Subcutaneous abdominal adipose tissue (tissue), 5 donors: ENCODE measurements at regions not wholly inside any gene's neighbourhood (a gene's known extent, or its start where the extent isn't known, plus 50 kb on each side); places are given as distances from the start of the nearest gene placed in this dataset.

Experiments
- H3K27ac ChIP-seq: one replicate; pipeline ENCODE4 v1.7.0; 2013; ENCODE audit warnings: low read depth, mild to moderate bottlenecking, inconsistent platforms, low read length, moderate library complexity
- H3K27me3 ChIP-seq, 5 donors: one replicate each; pipeline ENCODE4 v1.7.0; 2013; ENCODE audit warnings: low read length in 5 of 5, inconsistent platforms in 1 of 5; ENCODE audit not compliant: control insufficient read depth in 5 of 5, insufficient read depth in 4 of 5
- H3K36me3 ChIP-seq, 5 donors: one replicate each; pipeline ENCODE4 v1.7.0; 2013; ENCODE audit warnings: low read length in 5 of 5; ENCODE audit not compliant: control insufficient read depth in 5 of 5, insufficient read depth in 5 of 5
- H3K4me1 ChIP-seq, 5 donors: one replicate each; pipeline ENCODE4 v1.7.0; 2013; ENCODE audit warnings: low read length in 5 of 5, mild to moderate bottlenecking in 3 of 5, moderate library complexity in 1 of 5; ENCODE audit not compliant: control insufficient read depth in 5 of 5, insufficient read depth in 5 of 5
- H3K4me3 ChIP-seq, 5 donors: one replicate each; pipeline ENCODE4 v1.7.0; 2013; ENCODE audit warnings: low read length in 5 of 5, low read depth in 1 of 5
- H3K9ac ChIP-seq, 5 donors: one replicate each; pipeline ENCODE4 v1.7.0; 2013; ENCODE audit warnings: low read length in 5 of 5, mild to moderate bottlenecking in 4 of 5, moderate library complexity in 3 of 5
- H3K9me3 ChIP-seq, 5 donors: one replicate each; pipeline ENCODE4 v1.7.0; 2013; ENCODE audit warnings: low read length in 5 of 5; ENCODE audit not compliant: control insufficient read depth in 5 of 5
- donor health status: healthy.
- donor health status: healthy.
- donor health status: healthy.
- donor health status: healthy.
- donor health status: healthy.

DNA sequence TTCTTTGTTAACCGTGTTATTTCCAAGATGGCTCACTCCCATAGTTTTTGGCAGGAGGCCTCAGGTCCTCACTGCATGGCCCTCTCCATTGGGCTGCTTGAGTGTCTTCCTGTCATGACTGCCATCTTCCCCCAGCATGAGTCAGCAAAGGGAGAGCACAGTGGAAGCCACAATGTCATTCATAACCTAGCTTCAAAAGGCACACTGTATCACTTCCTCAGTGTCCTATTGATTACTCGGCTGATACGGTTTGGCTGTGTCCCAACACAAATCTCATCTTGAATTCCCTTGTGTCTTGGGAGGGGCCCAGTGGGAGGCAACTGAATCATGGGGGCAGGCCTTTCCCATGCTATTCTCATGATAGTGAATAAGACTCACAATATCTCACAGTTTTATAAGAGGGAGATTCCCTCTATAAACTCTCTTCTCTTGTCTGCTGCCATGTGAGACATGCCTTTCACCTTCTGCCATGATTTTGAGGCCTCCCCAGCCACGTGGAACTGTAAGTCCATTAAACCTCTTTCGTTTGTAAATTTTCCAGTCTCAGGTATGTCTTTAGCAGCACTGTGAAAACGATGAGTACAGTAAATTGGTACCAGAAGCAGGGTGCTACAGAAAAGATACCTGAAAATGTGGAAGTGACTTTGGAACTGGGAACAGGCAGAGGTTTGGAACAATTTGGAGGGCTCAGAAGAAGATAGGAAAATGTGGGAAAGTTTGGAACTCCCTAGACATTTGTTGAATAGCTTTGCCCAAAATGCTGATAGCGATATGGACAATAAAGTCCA lies 106.5 kb downstream of the PRLHR start:
- Histone ChIP-seq H3K27me3 (peaks cover 0 to 3% (median 0%) of the 10 kb centered on the region in 5 donors), H3K36me3 (no peaks in the 10 kb centered on the region), H3K27ac (no peak overlapping the region), H3K4me3 (no peak overlapping the region), H3K9me3 (peaks cover 0 to 4% (median 0%) of the 10 kb centered on the region in 5 donors), H3K4me1 (no peaks in the 10 kb centered on the region), H3K9ac (no peak overlapping the region)

DNA sequence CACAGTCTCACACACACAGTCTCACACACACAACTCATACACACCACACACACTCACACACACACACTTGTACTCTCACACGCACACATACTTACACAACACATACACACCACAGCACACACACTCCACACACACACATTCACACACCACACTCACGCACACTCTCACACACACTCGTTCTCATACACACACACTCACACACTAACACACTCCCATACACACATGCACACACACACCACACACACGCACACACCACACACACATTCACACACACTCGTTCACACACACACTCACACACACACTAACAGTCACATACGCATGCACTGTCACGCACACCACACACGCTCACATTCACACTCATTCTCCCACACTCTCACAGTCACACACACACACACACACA lies 109.8 kb downstream of the PRLHR start:
- Histone ChIP-seq H3K27me3 (peaks cover 0 to 3% (median 0%) of the 10 kb centered on the region in 5 donors), H3K9me3 (peaks cover 0 to 4% (median 0%) of the 10 kb centered on the region in 5 donors), H3K36me3 (no peaks in the 10 kb centered on the region), H3K4me1 (no peaks in the 10 kb centered on the region), H3K4me3 (no peak overlapping the region), H3K27ac (no peak overlapping the region), H3K9ac (no peak overlapping the region)

DNA sequence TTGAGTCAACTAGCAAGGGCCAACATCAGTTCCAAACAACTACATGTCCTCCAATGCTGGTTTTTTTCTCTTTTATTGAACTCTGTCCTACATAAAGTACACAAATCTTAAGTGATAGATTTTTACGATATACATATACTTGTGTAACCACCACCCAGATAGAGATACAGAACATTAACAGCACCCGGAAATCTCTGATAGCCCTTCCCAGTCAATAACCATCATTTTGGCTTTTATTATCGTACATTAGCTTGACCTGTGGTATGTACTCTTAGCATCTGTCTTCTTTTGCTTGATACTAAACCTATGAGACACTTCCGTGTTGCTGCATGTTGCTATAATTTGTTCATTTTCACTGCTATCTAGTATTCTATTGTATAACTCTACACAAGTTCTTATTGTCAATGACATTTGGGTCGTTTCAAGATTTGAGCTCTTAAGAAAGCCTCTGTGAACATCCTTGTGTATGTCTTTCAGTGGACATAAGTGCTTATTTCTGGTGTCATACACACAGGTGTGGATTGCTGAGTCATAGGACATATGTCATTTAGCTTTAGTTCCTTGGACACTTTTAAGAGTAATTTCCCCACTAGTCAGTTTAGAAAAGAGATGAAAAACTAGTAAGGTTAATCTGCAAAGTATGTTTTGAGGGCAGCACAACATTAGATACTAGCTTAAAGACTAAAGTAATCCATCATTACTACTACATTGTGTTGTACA lies 111.1 kb downstream of the PRLHR start:
- H3K9ac ChIP-seq, result no peak overlapping the region
- H3K27ac ChIP-seq, result no peak overlapping the region
- H3K36me3 ChIP-seq, result no peaks in the 10 kb centered on the region
- H3K9me3 ChIP-seq, result peaks cover 0 to 4% (median 0%) of the 10 kb centered on the region in 5 donors
- peaks cover 0 to 3% (median 0%) of the 10 kb centered on the region in 5 donors for H3K27me3 ChIP-seq
- H3K4me1 ChIP-seq, result no peaks in the 10 kb centered on the region
- H3K4me3 ChIP-seq, result no peak overlapping the region

DNA sequence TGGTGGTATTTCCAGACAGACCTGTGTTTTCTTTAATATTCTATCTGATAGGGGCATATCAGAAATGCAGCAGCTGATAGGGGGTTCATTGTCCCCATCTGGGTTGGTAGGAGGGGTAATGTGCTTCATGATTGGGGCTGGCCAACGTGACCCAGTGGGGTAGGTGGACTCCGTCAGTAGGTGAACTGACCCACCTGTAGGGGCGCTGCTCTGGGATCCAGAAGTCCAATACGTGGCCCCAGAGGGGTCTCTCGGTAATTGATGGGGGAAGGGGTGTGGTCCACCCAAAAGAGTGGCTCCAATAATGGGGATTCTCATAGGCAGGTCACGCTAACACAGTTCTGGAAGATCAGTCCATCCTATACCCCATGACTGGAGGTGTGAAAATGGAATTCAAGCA lies 112.0 kb downstream of the PRLHR start:
- Histone ChIP-seq H3K36me3 (no peaks in the 10 kb centered on the region), H3K4me1 (no peaks in the 10 kb centered on the region), H3K27me3 (peaks cover 0 to 3% (median 0%) of the 10 kb centered on the region in 5 donors), H3K9me3 (no peaks in the 10 kb centered on the region), H3K4me3 (no peak overlapping the region), H3K9ac (no peak overlapping the region), H3K27ac (no peak overlapping the region)

DNA sequence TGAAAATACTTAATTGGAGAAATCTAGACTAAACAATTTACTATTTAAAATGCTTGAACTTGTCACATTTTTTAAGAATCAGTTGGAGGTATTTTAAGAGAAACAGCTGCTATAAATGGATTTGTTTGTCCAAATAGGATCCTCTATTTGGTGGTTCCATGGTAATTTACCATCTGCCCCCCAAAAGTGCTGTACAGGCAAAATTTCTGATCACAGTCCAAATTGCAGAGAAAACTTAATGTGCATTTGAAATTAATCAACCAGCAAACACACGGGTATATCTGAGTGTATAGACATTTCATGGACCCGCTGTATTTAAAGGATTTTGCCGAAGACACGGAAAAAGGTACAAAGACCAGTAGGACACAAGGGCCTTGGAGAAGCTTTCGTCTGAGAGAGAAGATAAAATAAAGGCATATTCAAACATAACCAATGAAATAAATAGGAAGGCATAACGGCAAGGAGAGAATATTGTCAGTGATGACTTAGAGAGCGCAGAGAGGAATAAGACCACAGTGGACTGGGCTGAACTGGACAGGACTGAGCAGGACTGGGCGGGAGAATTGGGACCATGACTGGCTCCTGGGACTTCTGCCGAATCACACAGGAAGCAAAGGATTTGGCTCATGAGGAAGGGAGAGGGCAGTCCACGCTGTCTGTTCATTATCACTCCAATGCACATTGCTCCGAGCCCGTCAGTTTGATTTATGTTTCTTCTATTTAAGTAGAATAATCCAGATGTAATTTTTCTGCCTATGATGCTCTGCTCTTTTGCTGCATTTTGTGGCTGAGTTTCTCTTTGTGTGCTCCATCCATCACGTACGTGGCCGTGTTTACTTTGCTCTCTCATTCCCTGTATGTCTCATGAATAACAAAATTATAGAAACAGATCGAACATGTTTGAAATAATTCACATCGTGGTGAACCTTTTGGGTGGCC lies 112.8 kb downstream of the PRLHR start:
- no peak overlapping the region for H3K27ac ChIP-seq
- H3K4me1 ChIP-seq, result no peaks in the 10 kb centered on the region
- no peaks in the 10 kb centered on the region for H3K36me3 ChIP-seq
- no peak overlapping the region for H3K9ac ChIP-seq
- no peak overlapping the region for H3K4me3 ChIP-seq
- peaks cover 0 to 3% (median 0%) of the 10 kb centered on the region in 5 donors for H3K27me3 ChIP-seq
- H3K9me3 ChIP-seq, result no peaks in the 10 kb centered on the region

DNA sequence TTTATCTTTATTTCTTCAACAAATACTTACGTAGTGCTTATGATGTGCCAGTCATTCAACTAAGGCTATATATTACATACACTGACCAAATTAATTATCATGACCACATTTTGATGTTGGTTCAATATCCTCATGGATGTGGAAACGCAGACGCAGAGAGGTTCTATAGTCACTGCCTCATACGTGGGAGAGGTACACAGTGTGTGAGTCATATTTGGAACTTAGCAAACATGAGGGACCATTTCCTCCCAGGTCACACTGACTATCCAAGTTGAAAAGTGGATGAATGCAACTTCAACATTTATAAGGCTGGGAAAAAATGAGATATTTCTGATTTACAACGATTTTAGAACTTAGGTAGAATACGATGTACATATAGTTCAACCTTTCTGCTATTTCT lies 113.6 kb downstream of the PRLHR start:
- H3K27ac ChIP-seq, result no peak overlapping the region
- no peaks in the 10 kb centered on the region for H3K9me3 ChIP-seq
- no peaks in the 10 kb centered on the region for H3K4me1 ChIP-seq
- H3K36me3 ChIP-seq, result no peaks in the 10 kb centered on the region
- H3K27me3 ChIP-seq, result peaks cover 0 to 3% (median 0%) of the 10 kb centered on the region in 5 donors
- H3K9ac ChIP-seq, result no peak overlapping the region
- H3K4me3 ChIP-seq, result no peak overlapping the region

DNA sequence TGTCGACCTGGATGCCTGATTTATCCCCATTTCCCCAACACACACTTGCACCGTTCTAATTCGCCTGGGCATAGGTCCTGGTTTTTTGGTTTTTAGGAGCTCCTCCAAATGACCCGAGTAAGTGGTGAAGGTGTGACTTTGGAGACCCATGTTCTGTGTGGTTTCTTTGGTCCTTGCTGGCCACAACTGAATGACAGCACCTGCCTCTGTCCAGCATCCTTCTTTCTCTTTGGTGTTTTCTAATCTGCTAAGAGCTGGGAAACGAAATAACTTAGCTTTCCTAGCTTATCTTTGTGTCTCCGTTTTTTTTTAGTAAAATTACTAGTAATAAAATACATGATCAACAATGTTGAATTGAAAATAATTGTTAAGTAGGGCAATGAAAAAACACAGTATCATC lies 120.2 kb downstream of the PRLHR start:
- H3K4me1 ChIP-seq, result no peaks in the 10 kb centered on the region
- no peaks in the 10 kb centered on the region for H3K36me3 ChIP-seq
- no peak overlapping the region for H3K9ac ChIP-seq
- H3K9me3 ChIP-seq, result peaks cover 3 to 9% (median 6%) of the 10 kb centered on the region in 5 donors
- H3K27me3 ChIP-seq, result peaks cover 2 to 14% (median 6%) of the 10 kb centered on the region in 5 donors
- no peak overlapping the region for H3K27ac ChIP-seq
- H3K4me3 ChIP-seq, result no peak overlapping the region

DNA sequence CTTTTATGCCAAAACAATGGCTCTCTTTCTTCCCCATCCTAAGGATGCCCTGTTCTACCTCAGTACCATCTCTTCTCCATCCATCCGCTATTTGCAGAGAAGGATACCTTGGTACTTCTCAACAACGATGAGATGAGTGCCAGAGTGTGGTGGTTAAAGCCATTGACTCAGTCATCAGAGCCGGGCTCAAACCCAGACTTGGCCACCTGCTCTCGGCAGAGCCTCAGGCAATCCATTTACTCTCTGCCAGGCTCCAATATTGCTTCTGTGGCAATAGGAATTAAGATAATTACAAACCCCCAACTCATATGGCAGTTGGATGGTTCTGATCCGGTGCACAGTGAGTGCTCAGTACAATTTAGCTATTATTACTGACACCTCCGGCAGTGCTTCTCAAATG lies 121.3 kb downstream of the PRLHR start:
- peaks cover 3 to 9% (median 6%) of the 10 kb centered on the region in 5 donors for H3K9me3 ChIP-seq
- H3K27me3 ChIP-seq, result peaks cover 2 to 17% (median 6%) of the 10 kb centered on the region in 5 donors
- no peak overlapping the region for H3K9ac ChIP-seq
- no peaks in the 10 kb centered on the region for H3K36me3 ChIP-seq
- no peak overlapping the region for H3K27ac ChIP-seq
- H3K4me3 ChIP-seq, result no peak overlapping the region
- H3K4me1 ChIP-seq, result no peaks in the 10 kb centered on the region

DNA sequence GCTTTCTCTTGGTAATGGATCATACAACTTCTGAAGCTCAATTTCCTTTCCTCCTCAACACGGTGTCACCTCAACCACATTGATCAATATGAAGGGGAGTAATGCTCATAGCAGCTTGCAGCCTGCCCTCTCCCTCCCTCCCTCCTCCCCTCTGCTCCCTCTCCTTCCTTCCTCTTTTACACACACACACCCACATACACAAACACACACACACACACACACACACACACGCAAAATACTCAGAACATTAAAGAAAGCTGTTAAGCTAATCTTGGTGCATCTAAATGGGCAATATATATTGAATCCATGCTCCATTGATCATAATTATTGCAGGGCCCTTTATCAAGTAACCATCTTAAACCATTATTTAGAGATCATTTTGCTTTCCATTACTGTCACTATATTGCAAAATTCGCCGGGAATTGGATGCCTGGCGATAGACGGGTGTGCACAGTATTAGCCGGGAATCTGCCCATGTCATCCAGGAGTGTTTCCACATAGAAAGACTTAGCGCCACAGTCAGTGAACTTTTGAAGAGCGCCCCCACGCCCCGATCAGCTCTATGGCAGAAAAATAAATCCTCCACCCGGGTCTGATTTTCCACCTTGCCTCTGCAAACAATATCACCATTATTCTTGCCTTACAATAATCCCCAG lies 122.0 kb downstream of the PRLHR start:
- Histone ChIP-seq H3K9ac (no peak overlapping the region), H3K4me1 (no peaks in the 10 kb centered on the region), H3K27me3 (peaks cover 2 to 21% (median 7%) of the 10 kb centered on the region in 5 donors), H3K9me3 (peaks cover 3 to 9% (median 6%) of the 10 kb centered on the region in 5 donors), H3K36me3 (no peaks in the 10 kb centered on the region), H3K27ac (no peak overlapping the region), H3K4me3 (no peak overlapping the region)
